Mesothelial cell of epicardium (in vitro differentiated cells): ENCODE measurements at regions not wholly inside any gene's neighbourhood (a gene's known extent, or its start where the extent isn't known, plus 50 kb on each side); places are given as distances from the start of the nearest gene placed in this dataset.

Experiments
- DNase-seq, 2 experiments: peaks; one replicate each; pipeline ENCODE4 v3.0.0; 2021; ENCODE audit warnings: low spot score in 2 of 2; ENCODE audit not compliant: unreplicated experiment in 2 of 2
- H3K27ac Mint-ChIP-seq: 2 replicates; pipeline ENCODE4 v1.8.0; 2021; ENCODE audit warnings: mixed read lengths
- H3K27me3 Mint-ChIP-seq: 2 replicates; pipeline ENCODE4 v1.8.0; 2021; ENCODE audit warnings: low read depth, mixed read lengths
- H3K36me3 Mint-ChIP-seq: 2 replicates; pipeline ENCODE4 v1.8.0; 2021; ENCODE audit warnings: mixed read lengths
- H3K4me1 Mint-ChIP-seq: 2 replicates; pipeline ENCODE4 v1.8.0; 2021; ENCODE audit warnings: mixed read lengths
- H3K4me3 Mint-ChIP-seq: 2 replicates; pipeline ENCODE4 v1.8.0; 2021; ENCODE audit warnings: mild to moderate bottlenecking, moderate library complexity, mixed read lengths
- H3K9me3 Mint-ChIP-seq: 2 replicates; pipeline ENCODE4 v1.8.0; 2021; ENCODE audit warnings: mixed read lengths
- TF ChIP-seq, protein P1 (sequence below): fragments of 200-600 bp; sonication (generic); IDR thresholded peaks from one replicate; pipeline ENCODE4 v1.5.0; 2021; ENCODE audit warnings: antibody characterized with exemption; ENCODE audit not compliant: unreplicated experiment

DNA sequence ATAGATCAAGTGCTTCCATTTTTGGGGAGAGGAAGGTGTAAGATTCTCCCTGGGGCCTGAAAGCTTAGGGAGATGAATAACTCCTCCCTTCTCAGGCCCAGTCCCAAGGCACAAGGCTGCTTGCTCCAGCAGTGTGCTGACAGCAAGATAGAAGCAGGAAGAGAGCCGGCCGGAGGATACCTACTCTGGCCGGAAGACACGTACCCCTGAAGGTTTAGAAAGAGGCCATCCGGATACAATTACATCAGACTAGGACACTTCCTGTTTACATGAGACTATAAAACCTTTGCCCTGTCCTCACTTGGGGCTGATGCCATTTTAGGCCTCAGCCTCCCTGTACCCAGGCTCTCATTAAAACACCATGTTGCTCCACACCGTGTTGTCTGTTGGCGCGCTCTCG, 329.9 kb downstream of the SV2B start:
- Mint-ChIP-seq H3K27ac (no peak overlapping the region), H3K9me3 (peaks cover 7% of the 10 kb centered on the region), H3K4me1 (no peaks in the 10 kb centered on the region), H3K4me3 (no peak overlapping the region), H3K36me3 (no peaks in the 10 kb centered on the region), H3K27me3 (peaks cover 7% of the 10 kb centered on the region)
- TF ChIP-seq, protein P1, sequence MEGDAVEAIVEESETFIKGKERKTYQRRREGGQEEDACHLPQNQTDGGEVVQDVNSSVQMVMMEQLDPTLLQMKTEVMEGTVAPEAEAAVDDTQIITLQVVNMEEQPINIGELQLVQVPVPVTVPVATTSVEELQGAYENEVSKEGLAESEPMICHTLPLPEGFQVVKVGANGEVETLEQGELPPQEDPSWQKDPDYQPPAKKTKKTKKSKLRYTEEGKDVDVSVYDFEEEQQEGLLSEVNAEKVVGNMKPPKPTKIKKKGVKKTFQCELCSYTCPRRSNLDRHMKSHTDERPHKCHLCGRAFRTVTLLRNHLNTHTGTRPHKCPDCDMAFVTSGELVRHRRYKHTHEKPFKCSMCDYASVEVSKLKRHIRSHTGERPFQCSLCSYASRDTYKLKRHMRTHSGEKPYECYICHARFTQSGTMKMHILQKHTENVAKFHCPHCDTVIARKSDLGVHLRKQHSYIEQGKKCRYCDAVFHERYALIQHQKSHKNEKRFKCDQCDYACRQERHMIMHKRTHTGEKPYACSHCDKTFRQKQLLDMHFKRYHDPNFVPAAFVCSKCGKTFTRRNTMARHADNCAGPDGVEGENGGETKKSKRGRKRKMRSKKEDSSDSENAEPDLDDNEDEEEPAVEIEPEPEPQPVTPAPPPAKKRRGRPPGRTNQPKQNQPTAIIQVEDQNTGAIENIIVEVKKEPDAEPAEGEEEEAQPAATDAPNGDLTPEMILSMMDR, result no peak
- DNase-seq, result no peak

DNA sequence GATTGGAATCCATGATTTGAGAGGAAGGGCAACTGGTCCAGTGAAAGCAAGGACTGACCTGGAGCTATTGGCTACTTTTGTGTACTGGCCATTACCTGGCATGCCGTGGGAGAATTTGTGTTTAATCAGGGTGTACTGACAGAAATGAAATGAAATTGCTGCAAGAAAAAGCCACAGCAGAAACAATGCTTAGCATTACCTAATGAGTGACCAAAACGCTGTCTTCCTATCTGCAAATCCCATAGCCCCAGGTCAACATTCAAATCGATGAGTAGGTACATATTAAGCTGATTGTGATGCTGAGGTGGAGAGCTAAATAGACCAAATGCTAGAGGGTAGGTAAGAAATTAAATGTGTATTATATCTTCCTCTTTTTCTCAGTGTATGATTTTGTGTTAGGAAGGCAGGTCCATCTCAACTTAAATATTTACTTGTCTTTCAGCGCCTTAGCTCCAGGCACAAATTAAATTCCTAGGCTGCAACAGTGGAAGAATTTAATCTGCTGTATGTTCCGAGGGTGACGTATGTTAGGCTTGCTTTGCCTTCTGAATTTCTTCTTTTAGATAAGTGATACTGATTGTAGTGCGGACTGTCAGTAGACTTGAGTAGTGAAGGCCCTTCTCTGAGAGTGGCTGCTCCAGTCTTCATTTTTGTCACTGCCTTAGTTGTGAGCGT, 331.1 kb downstream of the SV2B start:
- peaks cover 1% of the 10 kb centered on the region for H3K27me3 Mint-ChIP-seq
- no peaks in the 10 kb centered on the region for H3K4me1 Mint-ChIP-seq
- H3K36me3 Mint-ChIP-seq, result no peaks in the 10 kb centered on the region
- H3K4me3 Mint-ChIP-seq, result no peak overlapping the region
- DNase-seq, result no peak
- TF ChIP-seq, protein P1, result no peak
- H3K27ac Mint-ChIP-seq, result no peak overlapping the region
- peaks cover 7% of the 10 kb centered on the region for H3K9me3 Mint-ChIP-seq

DNA sequence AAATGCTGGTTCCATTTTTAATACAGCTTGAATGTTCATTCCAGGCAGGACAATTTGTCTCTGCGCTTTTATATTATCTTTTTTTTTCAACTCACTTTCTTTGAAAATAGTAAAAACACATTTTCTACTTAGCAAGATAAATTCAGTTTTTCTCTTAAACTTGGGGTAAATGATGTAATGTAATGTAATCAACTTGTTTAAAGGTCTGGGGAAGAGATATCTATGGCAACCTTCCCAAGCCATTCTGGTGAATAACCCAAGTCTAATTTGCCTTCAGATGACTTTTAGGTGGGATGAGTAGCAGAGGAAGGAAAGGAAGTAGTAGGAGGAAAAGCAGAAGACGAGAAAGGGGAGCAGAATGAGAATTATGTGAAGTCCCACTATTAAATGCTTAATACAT, 335.1 kb downstream of the SV2B start:
- TF ChIP-seq, protein P1, result no peak
- peaks cover 1% of the 10 kb centered on the region for H3K27me3 Mint-ChIP-seq
- no peaks in the 10 kb centered on the region for H3K4me1 Mint-ChIP-seq
- no peaks in the 10 kb centered on the region for H3K36me3 Mint-ChIP-seq
- no peak overlapping the region for H3K4me3 Mint-ChIP-seq
- no peak overlapping the region for H3K27ac Mint-ChIP-seq
- no peak for DNase-seq
- H3K9me3 Mint-ChIP-seq, result peaks cover 12% of the 10 kb centered on the region

DNA sequence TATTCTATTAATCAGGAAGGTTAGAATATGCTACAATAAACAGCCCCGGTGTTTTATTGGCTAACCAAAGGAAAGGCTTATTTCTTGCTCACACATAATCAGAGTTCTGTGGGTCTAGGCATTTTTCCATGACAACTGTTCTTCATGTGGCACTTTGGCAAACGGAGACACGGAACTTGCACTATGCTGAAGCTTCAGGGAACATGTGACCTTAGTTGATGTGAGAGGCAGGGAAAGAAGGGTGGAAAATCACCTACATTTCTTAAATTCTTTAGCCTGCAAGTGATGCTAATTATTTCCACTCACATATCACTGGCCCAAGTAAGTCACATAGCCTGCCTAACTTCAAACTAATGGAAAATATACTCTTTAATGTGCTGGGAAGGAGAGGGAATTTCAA, 344.6 kb downstream of the SV2B start:
- H3K4me1 Mint-ChIP-seq, result no peaks in the 10 kb centered on the region
- H3K27me3 Mint-ChIP-seq, result peaks cover 1% of the 10 kb centered on the region
- no peak overlapping the region for H3K27ac Mint-ChIP-seq
- no peaks in the 10 kb centered on the region for H3K9me3 Mint-ChIP-seq
- H3K4me3 Mint-ChIP-seq, result no peak overlapping the region
- no peak for DNase-seq
- H3K36me3 Mint-ChIP-seq, result no peaks in the 10 kb centered on the region
- TF ChIP-seq, protein P1, result no peak

DNA sequence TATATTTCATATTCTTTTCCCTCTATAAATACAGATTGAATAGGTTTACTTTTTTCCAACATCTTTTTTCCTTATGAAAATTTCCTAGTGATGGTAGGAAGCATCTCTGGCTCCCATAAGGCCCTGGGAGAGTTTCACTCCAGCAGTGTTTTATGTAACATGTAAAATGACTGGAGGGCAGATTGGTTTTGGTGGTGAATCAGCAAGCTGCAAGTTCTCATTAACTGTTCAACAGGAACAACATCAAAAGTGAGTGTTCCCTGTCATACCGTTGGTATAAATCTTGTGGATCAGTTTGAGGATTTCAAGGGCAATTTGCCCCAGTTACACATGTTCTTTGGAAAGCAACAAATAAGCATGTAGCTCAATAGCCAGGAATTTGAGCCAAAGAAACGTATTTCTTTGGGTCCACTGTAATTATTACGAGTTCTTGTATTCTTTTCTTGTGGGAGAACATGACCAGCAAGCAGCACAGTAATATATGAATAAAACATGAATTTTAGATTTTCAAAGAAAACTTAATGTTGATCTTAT, 345.7 kb downstream of the SV2B start:
- no peak overlapping the region for H3K27ac Mint-ChIP-seq
- H3K4me1 Mint-ChIP-seq, result no peaks in the 10 kb centered on the region
- H3K4me3 Mint-ChIP-seq, result no peak overlapping the region

More for the DNA sequence above, 345.7 kb downstream of the SV2B start:
- TF ChIP-seq, protein P1, result no peak
- Mint-ChIP-seq H3K36me3 (no peaks in the 10 kb centered on the region), H3K9me3 (no peaks in the 10 kb centered on the region), H3K27me3 (peaks cover 1% of the 10 kb centered on the region)
- DNase-seq, result no peak
